GM19043 (cell line): ENCODE measurements at regions not wholly inside any gene's neighbourhood (a gene's known extent, or its start where the extent isn't known, plus 50 kb on each side); places are given as distances from the start of the nearest gene placed in this dataset.

Experiments used
- ATAC-seq: cut with Tn5 transposase; IDR thresholded peaks from one replicate; pipeline ENCODE4 v1.9.1; 2021; ENCODE audit warnings: low read depth; ENCODE audit not compliant: unreplicated experiment

DNA sequence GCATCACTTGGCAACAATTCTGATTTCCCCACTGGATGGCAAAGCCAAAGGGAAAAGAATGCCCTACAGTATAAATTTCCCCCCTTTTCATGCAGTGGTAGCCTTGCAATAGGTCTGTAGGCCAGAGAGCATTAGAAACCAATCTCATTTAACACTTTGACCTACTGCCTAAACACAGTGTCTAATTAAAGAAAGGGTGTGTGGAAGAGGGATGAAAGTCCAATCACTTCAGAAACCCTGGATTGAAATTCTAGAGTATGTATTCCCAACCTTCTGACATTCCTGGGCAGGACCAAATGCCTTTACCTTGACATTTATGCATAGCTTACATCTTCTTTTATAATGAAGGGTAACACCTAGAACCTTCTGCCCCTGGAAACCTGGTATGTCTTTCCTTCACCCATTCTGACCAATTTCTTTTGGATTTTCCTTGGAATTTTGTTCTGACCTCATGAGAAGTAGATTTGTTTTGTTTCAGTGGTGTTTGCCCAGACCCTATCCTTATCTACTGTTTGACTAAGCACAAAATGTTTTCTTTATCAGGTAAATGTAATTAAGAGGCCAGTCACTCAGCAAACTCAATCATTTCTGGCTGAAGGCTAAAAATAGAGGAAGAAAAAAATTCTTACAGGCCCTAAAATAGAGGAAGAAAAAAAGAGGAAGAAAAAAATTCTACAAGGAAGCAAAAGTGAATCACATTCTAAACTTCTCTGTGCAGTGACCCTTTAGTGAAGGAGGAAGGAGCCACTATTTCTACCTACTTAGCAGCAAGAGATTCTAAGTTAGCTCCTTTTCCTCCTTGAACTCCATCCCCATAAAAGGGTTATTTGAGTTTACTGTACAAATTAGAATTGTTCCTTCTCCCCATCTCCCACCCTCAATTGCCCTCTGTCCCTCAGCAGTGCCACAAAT, 129.5 kb upstream of the DSCAM start:
- no peak for ATAC-seq

DNA sequence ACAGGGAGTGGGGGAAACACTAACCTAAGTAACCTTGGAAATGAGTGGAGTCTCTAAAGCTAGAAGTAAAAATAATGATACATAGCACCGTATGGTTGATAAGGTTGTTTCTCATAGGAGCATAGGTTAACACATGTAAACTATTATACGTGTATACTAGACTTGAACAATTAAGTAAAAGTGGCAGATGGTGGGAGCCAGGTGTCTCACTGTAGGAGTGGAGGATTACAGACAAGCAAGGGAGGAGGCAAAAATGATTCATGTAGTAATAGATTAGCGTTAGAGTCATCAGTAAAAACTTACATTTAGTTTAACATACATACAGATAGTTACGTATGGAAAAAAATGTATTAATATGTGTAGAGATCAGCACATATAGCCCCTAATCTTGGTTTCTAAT, 138.4 kb upstream of the DSCAM start:
- no peak for ATAC-seq

DNA sequence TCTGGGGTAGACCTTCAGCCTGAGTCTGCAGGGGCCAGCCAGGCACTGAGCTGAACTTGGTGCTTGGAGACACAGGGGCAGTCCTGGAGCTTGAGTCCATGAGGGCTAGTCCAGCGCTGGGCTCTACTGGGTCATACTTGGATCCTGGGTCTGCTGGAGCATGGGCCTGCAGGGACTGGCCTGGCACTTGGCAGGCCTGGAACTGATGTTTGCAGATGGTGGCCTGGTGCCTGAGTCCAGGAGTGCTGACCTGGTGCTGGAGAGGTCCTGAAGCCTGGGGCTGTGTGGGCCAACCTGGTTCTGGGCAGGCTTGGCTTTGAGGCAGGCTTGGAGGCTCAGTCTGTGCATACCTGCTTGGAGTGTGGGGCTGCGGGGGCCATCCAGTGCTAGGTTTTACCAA, 143.4 kb upstream of the DSCAM start:
- no peak for ATAC-seq

GRCh38 chr21:40997831-40998230, 150.9 kb upstream of the DSCAM start:
- no peak for ATAC-seq

- no peak for ATAC-seq
Measured at GRCh38 chr21:41000838-41001237, 153.9 kb upstream of the DSCAM start.

- ATAC-seq = no peak
Measured at GRCh38 chr21:41006636-41007035, 159.7 kb upstream of the DSCAM start.

DNA sequence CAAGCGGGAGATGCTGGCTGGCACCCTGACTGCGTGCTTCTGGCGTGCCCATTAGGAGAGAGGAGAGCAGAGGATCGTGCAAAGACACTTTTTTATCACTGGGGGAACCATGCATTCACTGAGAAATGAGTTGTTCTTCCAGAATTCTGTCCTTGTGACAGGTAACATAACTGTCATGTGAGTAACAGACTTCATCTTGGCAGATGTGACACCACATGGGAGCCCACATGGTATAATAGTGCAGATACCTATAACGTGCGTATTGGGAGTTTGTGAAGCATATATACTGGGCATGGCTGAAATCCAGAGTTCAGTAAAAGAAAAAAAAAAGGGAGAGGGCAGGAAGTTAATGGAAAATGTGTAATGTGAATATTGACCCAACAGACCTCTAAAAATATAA, 159.6 kb upstream of the BACE2 start:
- ATAC-seq = no peak

DNA sequence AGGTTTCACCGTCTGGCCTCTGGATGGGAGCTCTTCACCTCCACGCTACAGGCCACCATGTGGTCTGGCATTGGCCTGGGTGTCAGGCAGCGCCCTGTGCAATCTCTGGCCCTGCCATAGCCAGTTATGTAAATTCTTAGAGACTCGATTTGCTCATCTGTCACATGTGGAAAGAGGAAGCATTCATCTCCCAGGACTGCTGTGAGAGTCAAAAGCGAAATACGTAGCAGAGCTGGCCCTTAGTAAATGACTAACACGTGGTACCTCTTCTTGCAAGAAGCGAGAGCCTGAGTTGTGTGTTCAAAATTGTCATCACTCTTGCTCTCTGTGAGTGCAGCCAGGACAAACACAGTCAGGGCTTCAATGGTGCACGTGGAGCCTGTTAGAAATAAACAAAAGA, 159.0 kb upstream of the BACE2 start:
- ATAC-seq = no peak

- no peak for ATAC-seq
Measured at GRCh38 chr21:41009398-41010100, 158.4 kb upstream of the BACE2 start.

DNA sequence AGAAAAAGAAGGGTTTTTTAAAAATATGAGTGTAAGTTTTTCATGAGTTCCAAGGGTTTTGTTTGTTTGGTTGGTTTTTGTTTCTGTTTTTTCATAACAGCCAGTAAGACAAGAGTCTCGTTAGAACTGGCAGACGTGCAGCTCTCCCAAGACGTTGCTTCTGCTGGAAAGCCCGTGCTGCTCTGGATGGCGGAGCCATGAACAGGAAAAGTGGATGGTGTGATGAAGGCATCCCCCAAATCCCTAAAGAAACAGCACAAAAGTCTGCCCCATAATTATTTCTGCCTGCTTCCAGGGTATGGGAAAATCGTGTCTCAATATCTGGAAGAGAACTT, 157.9 kb upstream of the BACE2 start:
- ATAC-seq = no peak

DNA sequence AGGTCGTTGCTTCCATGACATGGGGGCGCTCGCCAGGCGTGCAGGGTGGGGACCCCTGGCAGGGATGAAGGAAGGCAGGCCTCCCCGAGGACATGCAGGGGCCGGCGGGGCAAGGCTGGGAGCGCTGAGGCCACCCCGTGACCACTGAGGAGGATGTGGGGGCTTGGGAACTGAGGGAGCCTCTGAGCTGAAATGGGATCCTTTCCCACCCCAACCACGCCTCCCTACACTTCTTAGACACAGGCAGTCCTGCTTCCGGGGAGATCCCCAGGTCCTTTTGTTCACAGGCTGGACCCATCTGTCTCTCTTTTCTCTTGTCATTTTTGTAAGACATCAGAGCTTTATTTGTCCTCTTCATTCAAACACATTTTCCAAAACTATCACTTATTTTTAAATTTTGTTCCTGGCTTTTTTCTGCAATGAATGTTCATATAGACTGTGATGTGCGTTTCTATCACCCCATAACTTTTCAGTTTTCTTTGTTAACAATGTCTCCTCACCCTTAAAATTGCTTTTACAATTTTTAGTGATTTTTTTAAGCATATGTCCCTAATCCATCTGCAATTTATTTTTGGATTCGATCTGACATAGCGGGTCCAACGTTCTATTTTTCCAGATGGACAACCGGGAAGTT, 156.7 kb upstream of the BACE2 start:
- ATAC-seq = no peak

- ATAC-seq = no peak
Measured at GRCh38 chr21:41011951-41012366, 156.0 kb upstream of the BACE2 start.

DNA sequence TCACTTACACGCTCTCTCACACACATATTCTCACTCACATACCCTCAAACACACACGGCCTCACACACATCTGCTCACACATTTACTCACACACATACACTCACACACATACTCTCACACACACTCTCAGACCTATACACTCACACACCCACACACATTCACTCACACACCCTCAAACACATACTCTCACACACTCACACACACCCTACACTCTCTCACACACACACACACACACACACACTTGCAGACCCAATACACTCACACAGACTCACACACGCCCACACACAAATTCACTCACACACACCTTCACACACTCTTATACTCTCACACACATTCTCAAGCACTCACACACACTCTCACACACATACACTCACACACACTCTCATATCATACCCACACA, 155.5 kb upstream of the BACE2 start:
- ATAC-seq = no peak

DNA sequence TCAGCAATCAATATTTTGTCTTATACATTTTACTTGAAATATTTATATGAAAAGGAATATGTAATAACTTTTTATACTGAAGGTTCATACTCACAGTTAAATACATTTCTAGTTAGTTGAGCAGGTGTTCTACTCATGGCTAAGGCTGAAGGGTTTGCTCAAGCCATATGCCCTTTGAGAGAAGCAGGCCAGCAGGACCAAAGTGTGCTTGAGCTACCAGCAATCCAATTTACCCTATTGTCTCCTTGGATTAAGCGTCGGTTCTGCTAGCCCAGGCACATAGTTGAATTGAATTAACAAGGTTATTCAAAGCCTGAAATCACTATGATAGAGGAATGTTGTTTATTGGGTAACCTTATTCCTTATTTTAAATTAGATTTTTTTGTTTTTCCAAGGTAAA, 151.5 kb upstream of the BACE2 start:
- ATAC-seq = no peak

DNA sequence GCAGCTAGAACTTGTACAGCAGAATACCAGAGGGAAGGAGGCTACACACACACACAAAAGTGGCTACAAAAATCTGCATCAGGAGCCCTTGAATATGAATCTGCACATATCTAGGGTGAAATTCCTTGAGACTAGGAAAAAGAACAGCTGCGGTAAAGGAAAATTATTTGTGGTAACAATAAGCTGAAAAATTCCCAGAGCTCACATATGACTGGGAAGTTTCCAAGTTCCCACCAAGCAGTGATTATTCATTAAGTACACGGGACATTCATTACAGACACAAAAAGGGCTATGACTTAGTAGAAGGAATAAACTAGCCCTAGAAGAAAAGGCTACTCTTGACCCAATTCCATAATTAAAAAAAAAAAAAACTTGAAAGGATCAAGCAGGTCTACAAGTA, 149.5 kb upstream of the BACE2 start:
- ATAC-seq = no peak

DNA sequence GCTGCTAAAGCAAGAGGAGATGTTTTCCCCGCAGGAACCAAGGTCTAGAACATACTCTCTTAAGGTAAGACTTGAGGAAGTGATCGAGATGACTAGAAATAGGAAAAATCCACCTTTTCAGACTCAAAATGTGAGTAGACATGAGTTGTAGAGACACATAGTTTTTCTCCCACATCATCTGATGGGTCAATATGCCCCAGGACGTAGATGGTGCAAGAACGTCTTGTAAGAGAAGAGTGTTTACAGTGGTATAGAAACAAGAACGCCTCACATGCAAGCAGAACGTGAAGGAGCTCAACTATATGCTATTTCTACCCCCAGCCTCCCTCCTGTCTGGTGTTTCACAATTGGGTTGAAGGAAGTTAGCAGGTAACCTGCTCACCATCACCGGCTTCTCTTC, 144.0 kb upstream of the BACE2 start:
- ATAC-seq = no peak

GRCh38 chr21:41024341-41024740, 143.6 kb upstream of the BACE2 start:
- no peak for ATAC-seq

DNA sequence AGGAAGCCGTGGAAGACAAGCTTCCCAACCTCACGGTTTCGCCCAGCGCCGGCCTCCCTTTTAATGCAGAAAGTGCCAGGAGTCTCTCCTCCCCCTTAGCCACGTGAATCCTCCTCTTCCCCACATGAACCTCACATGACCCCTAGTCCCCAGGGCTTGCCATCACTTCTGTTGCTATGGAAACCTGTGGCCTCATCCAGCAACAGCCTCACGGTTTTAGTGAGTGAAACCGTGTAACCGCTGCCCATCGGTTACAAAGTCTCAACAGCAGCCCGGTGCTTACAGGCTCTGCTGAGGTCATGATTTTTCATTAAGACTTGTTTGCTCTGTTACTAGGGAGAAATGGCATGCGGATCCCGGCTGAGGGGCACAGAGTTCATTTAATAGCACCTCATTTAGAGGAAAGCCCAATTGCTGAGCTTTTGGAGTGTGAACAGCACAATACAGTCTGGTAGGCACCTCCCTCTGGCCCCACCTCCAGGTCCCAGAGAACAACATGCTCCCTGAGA, 143.2 kb upstream of the BACE2 start:
- ATAC-seq = no peak

DNA sequence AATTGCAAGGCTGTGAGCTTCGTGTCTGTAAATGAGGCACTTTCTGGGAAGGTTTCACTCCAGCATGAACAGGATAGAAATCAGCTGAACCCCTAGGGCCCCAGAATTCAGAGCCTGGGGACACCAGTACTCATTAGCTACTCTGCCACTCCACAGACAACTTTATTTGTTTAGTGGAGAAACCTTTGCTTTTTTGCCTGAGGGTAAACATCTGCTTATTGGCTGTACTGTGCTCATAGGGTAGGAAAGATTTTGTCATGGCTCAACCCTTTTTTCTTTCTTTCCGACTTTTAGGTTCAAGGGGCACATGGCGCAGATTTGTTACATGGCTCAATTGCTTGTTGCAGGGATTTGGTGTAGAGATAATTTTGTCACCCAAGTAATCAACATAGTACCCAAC, 138.4 kb upstream of the BACE2 start:
- ATAC-seq = no peak

DNA sequence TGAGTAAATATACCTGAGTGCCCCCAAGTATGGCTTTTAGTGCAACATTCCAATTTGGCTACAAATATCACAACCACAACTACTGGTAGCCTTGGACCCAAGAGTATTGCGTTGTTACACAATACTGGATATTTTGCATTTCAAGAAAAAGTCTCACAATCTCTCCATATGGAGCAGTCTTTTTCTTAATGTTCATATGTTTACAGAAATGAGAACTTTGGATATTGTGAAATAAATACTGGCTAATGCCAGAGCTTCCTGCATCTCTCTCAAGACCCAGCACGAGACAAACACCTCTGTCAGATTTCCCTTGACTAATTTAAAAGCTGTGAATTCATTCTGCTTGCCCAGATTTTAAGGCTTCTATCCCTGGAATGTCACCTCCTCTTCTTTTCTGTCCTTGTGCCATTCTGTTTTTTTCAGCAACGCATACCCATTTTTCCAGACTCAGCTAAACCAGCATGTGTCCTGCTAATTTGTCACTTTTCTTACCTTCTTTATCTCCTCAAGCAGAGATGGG, 136.2 kb upstream of the BACE2 start:
- no peak for ATAC-seq

GRCh38 chr21:41032541-41032940, 135.4 kb upstream of the BACE2 start:
- no peak for ATAC-seq
